ENCODE measurements at regions not wholly inside any gene's neighbourhood (a gene's known extent, or its start where the extent isn't known, plus 50 kb on each side); places are given as distances from the start of the nearest gene placed in this dataset.

DNA sequence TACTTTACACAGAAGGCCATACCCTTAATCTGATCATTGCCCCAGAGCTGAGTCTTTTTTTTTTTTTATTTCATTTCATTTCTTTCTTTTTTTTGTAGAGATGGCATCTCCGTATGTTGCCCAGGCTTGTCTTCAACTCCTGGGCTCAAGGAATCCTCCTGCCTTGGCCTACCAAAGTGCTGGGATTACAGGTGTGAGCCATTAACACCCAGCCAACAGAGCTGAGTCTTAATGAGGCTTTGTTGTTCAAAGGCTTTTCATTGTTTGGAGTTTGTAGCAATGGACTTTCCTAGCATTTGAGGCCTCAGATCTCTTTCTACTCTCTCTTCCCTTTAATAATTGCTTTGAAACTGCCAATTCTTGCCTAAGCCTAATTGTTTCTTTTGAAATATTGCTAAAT, 176.5 kb upstream of the FBN2 start:
- TF ChIP-seq CSDC2 (CRISPR knock-in tag; IDR thresholded peaks at IDR 0.05) (no peak), ZC3H10 (CRISPR knock-in tag; IDR thresholded peaks at IDR 0.05) (no peak), ARNTL (CRISPR knock-in tag; IDR thresholded peaks at IDR 0.05; ENCODE audit: borderline replicate concordance, low read depth) (no peak), RARB (CRISPR knock-in tag; IDR thresholded peaks at IDR 0.05) (no peak), ZNF8 (CRISPR knock-in tag; IDR thresholded peaks at IDR 0.05) (no peak), ZFP30 (CRISPR knock-in tag; IDR thresholded peaks at IDR 0.05) (no peak), ZFP3 (CRISPR knock-in tag; IDR thresholded peaks at IDR 0.05) (no peak), SNAI2 (CRISPR knock-in tag; IDR thresholded peaks at IDR 0.05) (no peak), OSR1 (CRISPR knock-in tag; IDR thresholded peaks at IDR 0.05) (no peak)
- TF ChIP-seq, protein P1, sequence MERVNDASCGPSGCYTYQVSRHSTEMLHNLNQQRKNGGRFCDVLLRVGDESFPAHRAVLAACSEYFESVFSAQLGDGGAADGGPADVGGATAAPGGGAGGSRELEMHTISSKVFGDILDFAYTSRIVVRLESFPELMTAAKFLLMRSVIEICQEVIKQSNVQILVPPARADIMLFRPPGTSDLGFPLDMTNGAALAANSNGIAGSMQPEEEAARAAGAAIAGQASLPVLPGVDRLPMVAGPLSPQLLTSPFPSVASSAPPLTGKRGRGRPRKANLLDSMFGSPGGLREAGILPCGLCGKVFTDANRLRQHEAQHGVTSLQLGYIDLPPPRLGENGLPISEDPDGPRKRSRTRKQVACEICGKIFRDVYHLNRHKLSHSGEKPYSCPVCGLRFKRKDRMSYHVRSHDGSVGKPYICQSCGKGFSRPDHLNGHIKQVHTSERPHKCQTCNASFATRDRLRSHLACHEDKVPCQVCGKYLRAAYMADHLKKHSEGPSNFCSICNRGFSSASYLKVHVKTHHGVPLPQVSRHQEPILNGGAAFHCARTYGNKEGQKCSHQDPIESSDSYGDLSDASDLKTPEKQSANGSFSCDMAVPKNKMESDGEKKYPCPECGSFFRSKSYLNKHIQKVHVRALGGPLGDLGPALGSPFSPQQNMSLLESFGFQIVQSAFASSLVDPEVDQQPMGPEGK (CRISPR knock-in tag; IDR thresholded peaks at IDR 0.05; ENCODE audit: borderline replicate concordance) = no peak
- TF ChIP-seq, protein P2, sequence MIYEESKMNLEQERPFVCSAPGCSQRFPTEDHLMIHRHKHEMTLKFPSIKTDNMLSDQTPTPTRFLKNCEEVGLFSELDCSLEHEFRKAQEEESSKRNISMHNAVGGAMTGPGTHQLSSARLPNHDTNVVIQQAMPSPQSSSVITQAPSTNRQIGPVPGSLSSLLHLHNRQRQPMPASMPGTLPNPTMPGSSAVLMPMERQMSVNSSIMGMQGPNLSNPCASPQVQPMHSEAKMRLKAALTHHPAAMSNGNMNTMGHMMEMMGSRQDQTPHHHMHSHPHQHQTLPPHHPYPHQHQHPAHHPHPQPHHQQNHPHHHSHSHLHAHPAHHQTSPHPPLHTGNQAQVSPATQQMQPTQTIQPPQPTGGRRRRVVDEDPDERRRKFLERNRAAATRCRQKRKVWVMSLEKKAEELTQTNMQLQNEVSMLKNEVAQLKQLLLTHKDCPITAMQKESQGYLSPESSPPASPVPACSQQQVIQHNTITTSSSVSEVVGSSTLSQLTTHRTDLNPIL (CRISPR knock-in tag; IDR thresholded peaks at IDR 0.05; ENCODE audit: low read depth) = no peak
- TF ChIP-seq, protein P3, sequence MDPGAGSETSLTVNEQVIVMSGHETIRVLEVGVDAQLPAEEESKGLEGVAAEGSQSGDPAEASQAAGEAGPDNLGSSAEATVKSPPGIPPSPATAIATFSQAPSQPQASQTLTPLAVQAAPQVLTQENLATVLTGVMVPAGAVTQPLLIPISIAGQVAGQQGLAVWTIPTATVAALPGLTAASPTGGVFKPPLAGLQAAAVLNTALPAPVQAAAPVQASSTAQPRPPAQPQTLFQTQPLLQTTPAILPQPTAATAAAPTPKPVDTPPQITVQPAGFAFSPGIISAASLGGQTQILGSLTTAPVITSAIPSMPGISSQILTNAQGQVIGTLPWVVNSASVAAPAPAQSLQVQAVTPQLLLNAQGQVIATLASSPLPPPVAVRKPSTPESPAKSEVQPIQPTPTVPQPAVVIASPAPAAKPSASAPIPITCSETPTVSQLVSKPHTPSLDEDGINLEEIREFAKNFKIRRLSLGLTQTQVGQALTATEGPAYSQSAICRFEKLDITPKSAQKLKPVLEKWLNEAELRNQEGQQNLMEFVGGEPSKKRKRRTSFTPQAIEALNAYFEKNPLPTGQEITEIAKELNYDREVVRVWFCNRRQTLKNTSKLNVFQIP (CRISPR knock-in tag; IDR thresholded peaks at IDR 0.05; ENCODE audit: borderline replicate concordance, low read depth) = no peak

Measured in SK-N-SH treated with all-trans-retinoic acid at 6 μM for 48 hours (cell line).